Omental fat pad (tissue), 3 donors: ENCODE measurements at regions not wholly inside any gene's neighbourhood (a gene's known extent, or its start where the extent isn't known, plus 50 kb on each side); places are given as distances from the start of the nearest gene placed in this dataset.
"Not testable (repeated sequence)": the region's sequence is repeated elsewhere in the genome, so short reads cannot be mapped to it uniquely, and the experiment has no call there.

Experiments
- ATAC-seq: fragments of 150-250 bp; one replicate; pipeline ENCODE4 v1.9.1; 2016; ENCODE audit warnings: mild to moderate bottlenecking, moderate library complexity; ENCODE audit not compliant: low FRiP score
- DNase-seq: peaks from one replicate; pipeline ENCODE4 v3.0.0-alpha.2; 2019; ENCODE audit warnings: low spot score
- TF ChIP-seq, protein P1 (sequence below), 3 donors: fragments of 450-650 bp; IDR thresholded peaks; one replicate each; pipeline ENCODE4 v1.5.1; 2016 to 2017; ENCODE audit warnings: antibody characterized with exemption in 3 of 3, mild to moderate bottlenecking in 3 of 3, moderate library complexity in 2 of 3

- ATAC-seq (peak; percentile 78), DNase-seq (peak; percentile 51)
- TF ChIP-seq, protein P1, sequence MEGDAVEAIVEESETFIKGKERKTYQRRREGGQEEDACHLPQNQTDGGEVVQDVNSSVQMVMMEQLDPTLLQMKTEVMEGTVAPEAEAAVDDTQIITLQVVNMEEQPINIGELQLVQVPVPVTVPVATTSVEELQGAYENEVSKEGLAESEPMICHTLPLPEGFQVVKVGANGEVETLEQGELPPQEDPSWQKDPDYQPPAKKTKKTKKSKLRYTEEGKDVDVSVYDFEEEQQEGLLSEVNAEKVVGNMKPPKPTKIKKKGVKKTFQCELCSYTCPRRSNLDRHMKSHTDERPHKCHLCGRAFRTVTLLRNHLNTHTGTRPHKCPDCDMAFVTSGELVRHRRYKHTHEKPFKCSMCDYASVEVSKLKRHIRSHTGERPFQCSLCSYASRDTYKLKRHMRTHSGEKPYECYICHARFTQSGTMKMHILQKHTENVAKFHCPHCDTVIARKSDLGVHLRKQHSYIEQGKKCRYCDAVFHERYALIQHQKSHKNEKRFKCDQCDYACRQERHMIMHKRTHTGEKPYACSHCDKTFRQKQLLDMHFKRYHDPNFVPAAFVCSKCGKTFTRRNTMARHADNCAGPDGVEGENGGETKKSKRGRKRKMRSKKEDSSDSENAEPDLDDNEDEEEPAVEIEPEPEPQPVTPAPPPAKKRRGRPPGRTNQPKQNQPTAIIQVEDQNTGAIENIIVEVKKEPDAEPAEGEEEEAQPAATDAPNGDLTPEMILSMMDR (IDR thresholded peaks at IDR 0.05): no peak
Observed at GRCh38 chr6:16901782-16902181, 140.5 kb upstream of the ATXN1 start.

- DNase-seq (no peak), ATAC-seq (peak; percentile 17)
- TF ChIP-seq, protein P1 (IDR thresholded peaks at IDR 0.05): no peak
Observed at GRCh38 chr6:16901306-16901705, 140.0 kb upstream of the ATXN1 start.

- no peak for ATAC-seq
- TF ChIP-seq, protein P1 (IDR thresholded peaks at IDR 0.05): no peak
Observed at GRCh38 chr6:16898640-16899396, 137.6 kb upstream of the ATXN1 start.

GRCh38 chr6:16897669-16898068 lies 136.4 kb upstream of the ATXN1 start:
- DNase-seq (no peak), ATAC-seq (no peak)
- TF ChIP-seq, protein P1 (IDR thresholded peaks at IDR 0.05): no peak

More at GRCh38 chr6:16898640-16899396, 137.6 kb upstream of the ATXN1 start:
- no peak for DNase-seq

DNA sequence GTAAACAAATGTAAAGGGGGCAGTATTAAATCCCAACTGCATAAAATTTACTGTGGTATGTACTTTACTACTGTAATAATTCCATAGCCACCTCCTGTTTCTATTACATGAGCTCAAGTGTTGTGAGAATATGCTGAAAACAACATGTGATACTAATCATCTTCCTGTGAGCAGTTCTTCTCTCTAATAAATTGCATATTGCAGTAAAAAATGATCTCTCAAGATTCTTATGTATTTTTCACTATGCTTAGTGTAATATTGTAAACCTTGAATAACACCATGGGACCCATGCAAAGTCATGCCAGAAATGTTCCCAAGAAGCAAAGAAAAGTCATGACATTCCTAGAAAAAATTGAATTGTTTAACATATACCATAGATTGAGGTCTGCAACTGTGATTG lies 133.0 kb upstream of the ATXN1 start:
- no peak for ATAC-seq

DNA sequence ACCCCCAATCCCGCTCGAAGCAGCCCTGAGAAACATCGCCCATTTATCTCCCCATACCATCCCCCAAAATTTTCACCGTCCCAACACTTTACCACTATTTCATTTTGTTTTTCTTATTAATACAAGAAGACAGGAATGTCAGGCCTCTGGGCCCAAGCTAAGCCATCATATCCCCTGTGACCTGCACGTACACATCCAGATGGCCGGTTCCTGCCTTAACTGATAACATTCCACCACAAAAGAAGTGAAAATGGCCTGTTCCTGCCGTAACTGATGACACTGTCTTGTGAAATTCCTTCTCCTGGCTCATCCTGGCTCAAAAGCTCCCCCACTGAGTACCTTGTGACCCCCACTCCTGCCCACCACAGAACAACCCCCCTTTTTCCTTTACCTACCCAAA lies 129.8 kb upstream of the ATXN1 start:
- ATAC-seq, DNase-seq: not testable (repeated sequence)

More for the DNA sequence above, 133.0 kb upstream of the ATXN1 start:
- DNase-seq: no peak
- TF ChIP-seq, protein P1 (IDR thresholded peaks at IDR 0.05): no peak

DNA sequence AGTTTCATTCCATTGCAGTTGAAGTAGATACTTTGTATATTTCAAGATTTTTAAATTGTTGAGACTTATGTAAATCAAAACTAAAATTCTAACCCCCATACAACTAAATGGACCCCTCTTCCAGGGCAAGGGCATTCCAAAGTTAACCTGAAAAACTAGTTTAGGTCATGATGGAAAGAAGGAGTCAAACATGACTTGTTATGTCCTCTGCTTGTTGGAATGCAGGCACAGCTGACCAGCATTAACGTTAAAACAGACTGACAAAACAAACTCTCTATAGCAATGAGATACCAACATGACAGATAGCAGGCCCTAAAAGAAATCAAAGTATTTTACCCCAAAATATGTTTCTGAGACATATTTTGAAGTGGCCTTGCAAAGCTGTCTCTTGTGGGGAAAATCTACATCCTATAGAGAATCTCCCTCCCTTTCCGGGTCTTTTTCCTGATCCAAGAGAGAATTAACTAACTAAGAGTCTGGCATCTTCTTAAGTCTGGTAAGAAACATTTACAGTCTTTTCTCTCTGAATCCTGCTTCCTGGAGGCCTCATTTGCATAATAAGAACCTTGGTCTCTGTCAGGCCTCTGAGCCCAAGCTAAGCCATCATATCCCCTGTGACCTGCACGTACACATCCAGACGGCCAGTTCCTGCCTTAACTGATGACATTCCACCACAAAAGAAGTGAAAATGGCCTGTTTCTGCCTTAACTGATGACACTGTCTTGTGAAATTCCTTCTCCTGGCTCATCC lies 124.3 kb upstream of the ATXN1 start:
- TF ChIP-seq, protein P1 (IDR thresholded peaks at IDR 0.05): no peak
- no peak for DNase-seq
- no peak for ATAC-seq
